Amniotic stem cell (primary cell): ENCODE measurements at regions not wholly inside any gene's neighbourhood (a gene's known extent, or its start where the extent isn't known, plus 50 kb on each side); places are given as distances from the start of the nearest gene placed in this dataset.

Experiments
- DNase-seq: peaks from one replicate; lab custom pipeline; 2025; lab: John Stamatoyannopoulos, UW

- DNase-seq, result no peak
Measured at GRCh38 chr3:171956181-171956683, 83.1 kb upstream of the FNDC3B start.

GRCh38 chr3:171956705-171957104, 82.7 kb upstream of the FNDC3B start:
- no peak for DNase-seq

GRCh38 chr3:171959532-171960089, 79.8 kb upstream of the FNDC3B start:
- DNase-seq, result no peak

GRCh38 chr3:171960159-171960558, 79.2 kb upstream of the FNDC3B start:
- no peak for DNase-seq

- no peak for DNase-seq
Measured at GRCh38 chr3:171962137-171962720, 77.1 kb upstream of the FNDC3B start.

GRCh38 chr3:171963546-171963945, 75.8 kb upstream of the FNDC3B start:
- no peak for DNase-seq

- no peak for DNase-seq
Measured at GRCh38 chr3:171965067-171965712, 74.2 kb upstream of the FNDC3B start.

GRCh38 chr3:171966533-171967136, 72.7 kb upstream of the FNDC3B start:
- DNase-seq, result no peak

- DNase-seq, result peak; percentile 56
Measured at GRCh38 chr3:171967137-171967783, 72.1 kb upstream of the FNDC3B start.

- no peak for DNase-seq
Measured at GRCh38 chr3:171967932-171968678, 71.3 kb upstream of the FNDC3B start.

- no peak for DNase-seq
Measured at GRCh38 chr3:171970301-171970788, 69.0 kb upstream of the FNDC3B start.

GRCh38 chr3:171971919-171972514, 67.4 kb upstream of the FNDC3B start:
- no peak for DNase-seq

GRCh38 chr3:171972871-171973348, 66.5 kb upstream of the FNDC3B start:
- no peak for DNase-seq

- no peak for DNase-seq
Measured at GRCh38 chr3:171974986-171975837, 64.2 kb upstream of the FNDC3B start.

- DNase-seq, result no peak
Measured at GRCh38 chr3:171976526-171976925, 62.9 kb upstream of the FNDC3B start.

GRCh38 chr3:171977441-171977840, 61.9 kb upstream of the FNDC3B start:
- no peak for DNase-seq

- DNase-seq, result no peak
Measured at GRCh38 chr3:171977860-171978259, 61.5 kb upstream of the FNDC3B start.

GRCh38 chr3:171978390-171978789, 61.0 kb upstream of the FNDC3B start:
- no peak for DNase-seq

GRCh38 chr3:171979081-171979480, 60.3 kb upstream of the FNDC3B start:
- no peak for DNase-seq
